Hippocampal formation (tissue), 2 donors: ENCODE measurements at regions not wholly inside any gene's neighbourhood (a gene's known extent, or its start where the extent isn't known, plus 50 kb on each side); places are given as distances from the start of the nearest gene placed in this dataset.
"Not testable (repeated sequence)": the region's sequence is repeated elsewhere in the genome, so short reads cannot be mapped to it uniquely, and the experiment has no call there.

Experiments used
- DNase-seq, 2 donors: peaks; one replicate each; lab custom pipeline; 2025; lab: John Stamatoyannopoulos, UW

DNA sequence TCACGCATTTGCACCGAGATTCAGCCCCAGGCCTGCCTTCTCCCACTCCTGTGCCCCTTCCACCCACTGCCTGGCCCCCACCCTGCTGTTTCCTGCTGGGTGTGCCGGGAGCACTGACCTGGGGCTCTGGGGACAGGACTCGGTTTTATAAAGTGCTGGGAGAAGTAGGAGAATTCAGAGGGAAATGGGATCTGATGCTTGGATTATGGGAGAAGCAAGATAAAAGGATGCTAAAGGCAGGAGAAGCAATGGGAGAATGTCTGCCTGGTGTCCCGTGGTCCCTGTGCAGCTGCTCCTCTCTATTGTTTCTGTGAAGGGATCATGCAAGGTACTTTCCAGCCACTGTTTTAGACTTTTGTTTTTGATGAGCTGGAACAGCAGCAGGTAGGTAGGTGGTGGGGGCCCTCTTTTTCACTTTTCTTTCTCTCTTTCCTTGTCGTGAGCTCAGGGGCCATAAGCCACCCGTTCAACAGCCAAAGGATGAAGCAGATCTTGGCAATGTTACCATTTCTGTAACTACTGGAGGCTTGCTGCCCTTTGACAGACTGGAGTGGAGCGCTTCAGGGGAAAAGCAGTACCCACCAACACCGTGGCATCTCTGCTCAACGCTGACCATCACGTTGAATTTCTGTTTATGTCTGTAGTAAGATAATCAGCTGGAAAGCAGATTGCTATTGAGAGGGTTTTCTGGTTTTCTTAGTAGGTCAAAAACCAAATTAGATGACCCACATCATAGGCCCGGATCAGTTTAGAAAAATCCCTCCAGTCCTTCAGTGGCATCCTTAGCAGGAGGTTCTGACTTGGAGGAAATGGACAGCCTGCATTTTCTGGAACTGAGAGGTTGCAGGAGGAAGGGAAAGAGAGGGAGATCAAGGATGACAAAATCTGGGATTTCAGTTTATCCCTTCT, 63.8 kb upstream of the ENPP6 start:
- no peak for DNase-seq

DNA sequence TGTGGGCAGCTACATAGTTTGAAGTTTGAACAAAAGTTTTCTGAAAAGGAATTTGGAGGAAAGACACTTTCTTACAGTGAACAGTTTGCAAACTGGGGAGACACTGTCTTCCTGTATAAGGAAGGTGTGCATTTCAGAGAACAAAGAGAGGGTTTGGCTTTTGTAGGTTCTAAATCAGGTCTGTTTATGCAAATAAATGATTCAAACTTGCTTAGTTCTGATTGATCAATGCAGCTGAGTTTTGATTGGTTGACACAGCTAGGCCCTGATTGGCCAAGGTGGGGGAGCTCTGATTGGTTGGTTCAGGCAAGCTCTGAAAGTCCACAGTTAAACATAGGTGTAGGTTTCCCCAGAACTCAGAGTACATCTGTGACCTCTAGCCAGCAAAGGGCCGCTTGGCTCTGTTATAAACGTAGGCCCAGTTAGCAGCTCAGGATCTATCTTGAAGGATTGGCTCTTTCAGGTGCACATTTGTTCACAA, 63.0 kb upstream of the ENPP6 start:
- DNase-seq: no peak

DNA sequence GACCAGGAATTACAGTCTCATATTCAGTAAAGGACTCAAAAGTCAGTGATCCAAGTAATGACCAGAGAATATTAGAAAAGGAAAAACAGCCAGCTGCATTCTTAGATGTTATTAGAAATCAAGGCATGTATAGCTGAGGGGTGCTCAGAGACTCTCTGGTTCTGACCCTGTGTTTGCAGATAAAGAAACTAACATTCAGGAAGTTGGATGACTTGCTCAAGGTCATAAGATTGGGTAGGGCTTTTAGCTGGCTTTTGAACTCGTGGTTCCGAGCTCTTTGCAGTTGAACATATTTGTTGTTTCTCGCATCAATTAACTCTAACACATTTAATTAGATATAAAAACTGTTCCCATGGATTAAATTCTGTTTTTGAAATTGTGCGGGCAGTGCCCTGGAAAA, 62.5 kb upstream of the ENPP6 start:
- no peak for DNase-seq

DNA sequence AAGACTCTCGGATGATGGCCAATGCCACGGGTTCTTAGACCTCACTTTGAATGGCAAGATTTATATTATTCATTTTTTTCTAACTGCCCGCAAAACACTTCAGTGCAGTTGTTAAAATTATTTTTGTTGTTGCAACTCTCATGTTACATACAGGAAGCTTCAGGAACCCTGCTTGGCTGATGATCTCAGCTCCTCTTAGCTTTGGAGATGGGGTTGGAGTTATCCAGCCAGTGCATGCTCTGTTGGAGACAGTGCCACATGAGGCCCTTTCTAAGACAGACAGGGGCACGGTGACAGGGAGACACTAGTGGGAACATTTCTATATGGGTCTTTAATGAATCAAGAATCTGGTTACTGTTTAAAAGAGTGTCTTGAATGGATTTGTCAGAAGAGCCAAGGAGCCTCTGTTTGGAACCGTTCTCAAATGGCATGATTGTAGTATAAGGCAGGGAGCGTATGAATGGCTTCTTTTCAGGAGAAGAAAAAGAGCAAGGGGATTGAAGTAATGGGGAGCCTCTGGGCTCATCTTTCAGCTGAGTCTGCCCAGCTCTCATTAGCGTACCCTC, 61.9 kb upstream of the ENPP6 start:
- DNase-seq: no peak

DNA sequence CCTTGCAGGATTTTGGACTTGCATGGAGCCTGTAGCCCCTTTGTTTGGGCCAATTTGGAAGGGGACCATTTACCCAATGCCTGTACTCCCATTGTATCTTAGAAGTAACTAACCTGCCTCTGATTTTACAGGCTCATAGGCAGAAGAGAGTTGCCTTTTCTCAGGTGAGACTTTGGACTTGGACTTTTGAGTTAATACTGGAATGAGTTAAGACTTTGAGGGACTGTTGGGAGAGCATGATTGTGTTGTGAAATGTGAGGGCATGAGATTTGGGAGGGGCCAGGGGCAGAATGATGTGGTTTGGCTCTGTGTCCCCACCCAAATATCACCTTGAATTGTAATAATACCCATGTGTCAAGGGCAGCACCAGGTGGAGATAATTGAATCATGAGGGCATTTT, 60.1 kb upstream of the ENPP6 start:
- DNase-seq: not testable (repeated sequence)

DNA sequence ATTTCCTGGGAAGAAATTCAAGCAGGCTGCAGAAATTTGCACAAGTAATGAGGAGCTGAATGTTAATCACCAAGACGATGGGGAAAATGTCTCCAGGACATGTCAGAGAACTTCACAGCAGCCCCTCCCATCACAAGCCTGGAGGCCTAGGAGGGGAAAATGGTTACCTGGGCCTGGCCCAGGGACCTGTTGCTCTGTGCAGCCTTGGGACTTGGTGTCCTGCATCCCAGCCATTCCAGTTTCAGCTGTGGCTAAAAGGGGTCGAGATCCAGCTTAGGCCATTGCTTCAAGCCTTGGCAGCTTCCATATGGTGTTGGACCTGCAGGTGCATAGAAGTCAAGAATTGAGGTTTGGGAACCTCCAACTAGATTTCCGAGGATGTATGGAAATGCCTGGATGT, 59.3 kb upstream of the ENPP6 start:
- not testable (repeated sequence) for DNase-seq

DNA sequence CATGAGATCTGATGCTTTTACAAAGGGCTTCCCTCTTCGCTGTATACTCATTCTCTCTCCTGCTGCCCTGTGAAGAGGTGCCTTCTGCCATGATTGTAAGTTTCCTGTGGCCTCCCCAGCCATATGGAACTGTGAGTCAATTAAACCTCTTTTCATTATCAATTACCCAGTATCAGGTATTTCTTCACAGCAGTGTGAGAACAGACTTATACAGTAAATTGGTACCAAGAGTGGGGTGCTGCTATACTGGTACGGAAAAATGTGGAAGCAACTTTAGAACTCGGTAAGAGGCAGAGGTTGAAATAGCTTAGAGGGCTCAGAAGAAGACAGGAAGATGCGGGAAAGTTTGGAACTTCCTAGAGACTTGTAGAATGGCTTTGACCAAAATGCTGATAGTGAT, 58.7 kb upstream of the ENPP6 start:
- not testable (repeated sequence) for DNase-seq

DNA sequence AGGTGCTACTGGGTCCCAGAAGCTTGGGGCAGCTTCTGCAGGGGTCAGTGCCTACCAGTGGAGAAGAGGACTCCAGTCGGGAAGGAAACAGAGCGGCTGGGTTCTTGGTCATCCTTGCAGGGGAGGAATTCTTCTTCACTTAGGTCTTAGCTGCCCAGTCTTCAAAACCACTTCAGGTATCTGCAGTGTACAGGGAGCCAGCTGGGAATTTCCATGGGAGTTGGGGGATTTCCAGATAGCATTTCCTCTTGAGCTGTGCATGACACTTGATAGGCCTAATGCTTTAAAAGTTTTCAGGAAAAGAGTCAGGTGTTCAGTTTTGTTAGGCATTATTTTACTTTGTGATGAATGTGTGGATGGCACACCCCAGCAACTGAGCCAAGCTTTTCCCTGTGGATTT, 58.1 kb upstream of the ENPP6 start:
- no peak for DNase-seq

DNA sequence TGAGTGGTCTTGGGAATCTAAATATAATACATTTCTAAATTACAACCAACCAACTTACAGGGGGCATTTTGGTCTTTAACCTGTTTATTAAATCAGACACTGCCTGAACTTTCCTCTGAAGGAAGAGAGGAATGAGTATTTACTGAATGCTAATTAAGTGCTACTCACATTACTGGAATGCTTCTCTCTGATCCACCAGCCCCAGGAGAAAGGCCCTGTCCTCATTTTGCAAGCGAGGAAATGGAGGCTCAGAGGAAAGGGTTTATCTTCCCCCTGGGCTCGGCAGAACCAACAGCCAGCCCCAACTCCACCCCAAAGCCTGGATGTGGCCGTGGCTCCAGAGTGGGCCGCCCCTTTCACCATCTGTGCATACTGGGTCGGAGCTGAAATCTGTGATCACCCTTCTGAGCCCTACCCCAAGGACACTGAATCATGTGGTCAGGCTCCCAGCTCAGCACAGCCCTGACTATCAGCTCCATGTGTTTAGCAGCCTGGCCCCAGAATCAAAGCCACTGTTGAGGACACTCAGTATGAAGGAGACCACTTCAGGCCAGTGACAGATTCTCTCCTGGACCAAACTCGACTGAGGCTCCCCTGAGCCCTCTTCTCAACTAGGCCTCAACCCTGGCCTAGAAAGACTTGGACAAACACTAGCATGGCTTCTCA, 56.7 kb upstream of the ENPP6 start:
- no peak for DNase-seq

DNA sequence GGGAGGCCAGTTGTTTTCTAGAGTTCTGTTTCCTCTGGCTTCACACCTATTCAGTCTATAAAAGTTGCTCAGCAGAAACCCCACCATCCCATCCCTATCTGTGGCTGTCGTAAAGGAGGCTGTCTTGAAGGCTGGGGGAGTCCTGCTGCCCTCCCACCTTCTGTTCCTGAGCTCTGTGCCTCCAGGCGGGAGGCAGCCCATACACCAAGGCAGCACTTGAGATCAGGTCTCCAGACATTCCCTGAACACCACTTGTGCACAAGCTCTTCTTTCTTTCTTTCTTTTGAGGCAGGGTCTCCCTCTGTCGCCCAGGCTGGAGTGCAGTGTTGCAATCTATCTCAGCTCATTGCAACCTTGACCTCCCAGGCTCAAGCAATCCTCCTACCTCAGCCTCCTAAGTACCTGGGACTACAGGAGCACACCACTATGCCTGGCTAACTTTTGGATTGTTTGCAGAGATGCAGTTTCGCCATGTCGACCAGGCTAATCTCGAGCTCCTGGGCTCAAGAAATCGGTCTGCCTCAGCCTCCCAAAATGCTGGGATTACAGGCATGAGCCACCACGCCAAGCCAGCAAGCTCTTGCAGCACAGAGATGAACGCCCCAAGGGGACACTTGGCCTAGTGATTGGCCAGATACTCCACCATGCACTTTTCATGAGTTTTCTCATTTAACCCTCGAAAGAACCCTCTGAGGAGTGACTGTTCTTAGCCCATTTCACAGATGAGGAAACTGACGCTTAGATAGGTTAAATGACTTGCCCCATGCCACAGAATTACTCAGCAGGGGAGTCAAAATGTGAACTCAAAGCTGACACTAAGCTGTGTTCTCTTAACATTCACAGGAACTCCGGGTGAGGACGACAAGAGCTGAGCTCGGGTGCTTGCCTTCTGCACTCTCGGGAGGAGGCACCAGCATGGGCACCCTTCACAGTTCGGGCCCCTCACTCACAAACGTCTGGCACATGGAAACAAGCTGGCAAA, 55.8 kb upstream of the ENPP6 start:
- no peak for DNase-seq

DNA sequence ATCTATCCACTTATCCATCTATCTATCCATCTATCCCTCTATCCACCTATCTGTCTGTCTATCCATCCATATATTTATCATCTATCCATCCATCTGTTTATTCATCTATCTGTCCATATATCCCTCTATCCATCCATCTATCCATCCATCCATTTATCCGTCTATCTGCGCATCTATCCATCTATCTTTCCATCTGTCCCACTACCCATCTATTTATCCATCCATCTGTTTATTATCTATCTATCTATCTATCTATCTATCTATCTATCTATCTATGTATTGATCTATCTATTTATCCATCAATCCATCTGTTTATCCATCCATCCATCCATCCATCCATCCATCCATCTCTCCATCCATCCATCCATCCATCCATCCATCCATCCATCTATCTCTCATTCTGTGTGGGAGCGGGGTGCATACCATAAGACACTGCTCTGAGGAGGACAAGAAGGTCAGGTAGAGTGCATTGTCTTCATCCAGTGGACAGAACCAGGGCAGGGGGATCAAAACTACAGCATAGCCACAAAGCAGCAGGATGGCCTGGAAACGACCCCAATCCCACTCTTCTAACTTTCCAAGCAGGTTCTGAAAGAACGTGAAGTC, 53.2 kb upstream of the ENPP6 start:
- DNase-seq: no peak

DNA sequence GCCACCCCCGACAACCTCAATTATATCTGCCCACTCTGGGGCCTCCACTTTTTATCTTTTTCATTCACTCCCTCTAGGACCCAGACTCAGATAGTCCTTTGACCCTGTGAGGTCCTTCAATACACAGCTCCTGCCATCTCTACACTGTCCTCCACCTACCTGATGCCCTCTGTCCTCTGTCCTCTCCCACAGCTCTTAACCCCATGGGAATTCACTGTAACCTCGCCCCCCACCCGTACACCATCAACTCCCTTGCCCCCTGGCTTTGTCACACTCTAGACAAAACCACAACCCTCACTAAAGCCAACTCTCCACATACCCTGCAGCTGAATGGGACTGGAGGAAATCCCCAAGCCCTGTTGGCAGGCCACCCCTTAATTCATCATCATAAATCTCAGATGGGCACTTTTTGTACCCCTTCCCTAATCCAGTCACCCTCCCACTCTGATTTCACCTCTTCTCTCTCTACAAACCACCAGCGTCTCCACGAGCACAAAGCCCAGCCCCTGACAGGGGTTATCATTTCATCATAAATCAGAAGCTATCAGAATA, 52.3 kb upstream of the ENPP6 start:
- no peak for DNase-seq

DNA sequence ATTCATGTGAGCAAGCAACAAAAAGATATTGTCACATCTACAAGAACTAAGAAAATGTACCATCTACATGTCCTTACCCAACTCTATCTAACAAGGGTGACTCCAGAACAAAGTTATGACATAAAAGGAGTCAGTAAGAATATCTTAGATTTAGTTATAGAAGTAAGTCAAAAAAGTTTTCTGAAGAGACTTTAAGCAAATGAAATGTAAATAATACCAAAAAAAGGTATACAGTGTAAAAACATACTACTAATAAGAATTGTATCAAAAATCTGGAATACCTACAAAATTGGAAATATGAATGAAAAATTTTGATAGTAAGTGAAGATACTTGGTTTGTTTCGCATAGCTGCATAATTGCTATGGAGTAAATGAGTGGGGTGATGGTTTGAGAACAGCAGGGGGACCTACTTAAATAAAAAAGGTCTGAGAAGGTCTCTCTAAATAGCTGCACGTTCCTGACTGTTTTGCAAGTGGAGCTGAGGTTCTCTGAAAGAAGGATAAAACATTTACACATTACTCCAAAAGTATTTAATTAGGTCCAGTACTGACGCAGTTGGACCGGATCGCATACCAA, 51.0 kb upstream of the ENPP6 start:
- no peak for DNase-seq

DNA sequence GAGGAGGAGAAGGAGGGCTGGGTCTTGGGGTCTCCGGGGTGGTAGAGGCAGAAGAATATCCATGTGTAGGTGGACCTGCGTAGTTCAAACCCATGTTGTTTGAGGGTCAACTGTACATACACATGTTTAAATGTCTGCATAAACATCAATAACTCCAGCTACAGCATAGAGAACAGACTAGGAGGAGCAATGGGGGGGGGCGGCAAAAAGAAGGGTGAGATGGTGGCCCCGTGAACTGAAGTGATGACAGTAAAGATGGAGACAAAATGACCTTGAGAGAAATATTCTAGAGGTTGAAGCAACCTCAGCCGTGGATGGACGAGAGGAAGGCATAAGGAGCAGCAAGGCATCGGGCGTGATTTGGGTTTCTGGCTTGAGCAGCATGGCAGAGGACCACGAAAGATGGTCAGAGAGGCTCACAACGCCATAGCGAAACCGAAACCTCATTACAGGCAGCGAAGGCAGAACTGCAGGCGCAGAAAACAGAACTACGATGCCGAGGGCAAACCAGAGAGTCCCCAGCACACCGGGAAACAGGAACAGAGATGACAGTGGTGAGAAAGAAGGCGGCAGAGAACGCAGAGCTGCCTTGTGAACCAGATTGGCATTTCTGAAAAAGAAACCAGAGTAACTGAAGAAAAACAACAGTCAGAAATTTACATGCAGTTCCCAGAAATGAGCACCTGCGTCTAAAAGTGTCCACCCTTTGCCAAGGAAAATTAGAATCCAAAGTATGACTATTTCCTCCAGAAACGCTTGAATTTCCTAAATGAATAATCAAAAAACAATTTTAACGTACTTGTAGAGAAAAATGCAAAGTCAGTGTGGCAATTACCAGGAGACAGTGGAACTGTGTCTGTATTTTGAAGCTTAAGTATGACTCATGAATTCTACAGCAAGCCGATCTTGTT, 50.3 kb upstream of the ENPP6 start:
- DNase-seq: peak in 1 of 2 donors; percentile 65
